Umbilical cord (tissue), 1 donor: ENCODE measurements at regions not wholly inside any gene's neighbourhood (a gene's known extent, or its start where the extent isn't known, plus 50 kb on each side); places are given as distances from the start of the nearest gene placed in this dataset.
A peak's percentile ranks its signal among the peaks of the same experiment; 100 is the strongest.
"Not testable (repeated sequence)": the region's sequence is repeated elsewhere in the genome, so short reads cannot be mapped to it uniquely, and the experiment has no call there.

Experiments
- DNase-seq: peaks from one replicate; pipeline ENCODE4 v3.0.0-alpha.2; 2015; ENCODE audit warnings: low spot score

DNA sequence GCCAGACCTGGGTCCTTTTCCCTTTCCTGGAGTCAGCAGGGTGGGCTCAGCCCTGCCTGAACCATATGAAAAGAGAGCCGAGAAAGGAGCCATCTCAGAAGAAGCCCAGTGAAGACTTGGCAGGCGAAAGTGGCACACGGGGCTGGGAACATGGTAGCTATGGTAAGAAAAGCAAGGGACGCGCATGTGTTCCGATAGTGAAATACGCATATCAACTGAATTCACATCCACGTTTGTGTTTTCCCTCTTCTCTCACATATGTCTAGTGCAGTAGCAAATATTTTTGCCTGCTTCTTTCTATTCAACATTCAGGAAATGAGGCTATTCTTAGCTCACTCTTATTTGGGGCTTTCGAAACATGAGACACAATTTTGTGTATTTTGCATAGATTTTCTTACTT, 54.1 kb upstream of the PEG3 start:
- DNase-seq = no peak

- DNase-seq = no peak
Measured at GRCh38 chr19:56896095-56896494, 55.6 kb upstream of the PEG3 start.

DNA sequence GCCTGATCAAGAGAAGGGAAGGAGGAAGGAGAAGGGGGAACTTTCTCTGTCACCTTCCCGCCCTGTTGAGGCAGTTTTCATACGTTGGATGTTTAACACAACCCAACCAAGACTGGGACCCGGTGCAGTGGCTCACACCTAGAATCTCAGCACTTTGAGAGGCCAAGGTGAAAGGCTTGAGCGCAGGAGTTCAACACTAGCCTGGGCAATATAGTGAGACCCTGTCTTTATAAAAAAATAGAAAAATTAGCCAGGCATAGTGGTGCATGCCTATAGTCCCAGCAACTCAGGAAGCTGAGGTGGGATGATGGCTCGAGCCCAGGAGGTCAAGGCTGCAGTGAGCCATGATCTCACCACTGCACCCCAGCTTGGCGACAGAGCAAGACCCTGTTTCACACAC, 59.4 kb upstream of the PEG3 start:
- no peak for DNase-seq

- DNase-seq = peak; percentile 94
Measured at GRCh38 chr19:56900573-56901097, 60.1 kb upstream of the PEG3 start.

DNA sequence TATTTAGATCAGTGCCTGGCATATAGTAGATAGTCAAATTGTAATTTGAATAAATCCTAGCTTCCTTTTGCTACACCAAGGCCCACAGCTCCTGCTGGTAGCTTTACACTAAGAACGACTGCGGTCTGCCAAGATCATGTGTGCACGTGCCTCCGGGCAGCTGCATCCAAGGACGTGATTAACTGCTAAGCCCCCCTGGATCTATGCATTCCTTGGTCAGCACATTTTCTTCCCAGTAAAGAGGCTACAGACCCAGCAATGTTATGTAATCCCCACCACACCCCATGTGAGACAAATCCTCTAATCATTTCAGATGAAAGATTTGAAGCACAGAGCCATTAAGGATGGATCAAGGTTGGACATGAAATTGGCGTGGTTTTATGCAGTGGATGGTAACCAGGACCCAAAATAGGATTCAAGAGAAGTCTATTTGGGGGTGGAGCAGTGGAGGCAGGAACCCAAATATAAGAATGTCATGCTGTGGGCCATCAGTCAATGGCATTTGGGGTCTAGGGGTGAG, 65.2 kb upstream of the PEG3 start:
- DNase-seq = peak; percentile 98

- DNase-seq = no peak
Measured at GRCh38 chr19:56912401-56913112, 72.0 kb upstream of the PEG3 start.

DNA sequence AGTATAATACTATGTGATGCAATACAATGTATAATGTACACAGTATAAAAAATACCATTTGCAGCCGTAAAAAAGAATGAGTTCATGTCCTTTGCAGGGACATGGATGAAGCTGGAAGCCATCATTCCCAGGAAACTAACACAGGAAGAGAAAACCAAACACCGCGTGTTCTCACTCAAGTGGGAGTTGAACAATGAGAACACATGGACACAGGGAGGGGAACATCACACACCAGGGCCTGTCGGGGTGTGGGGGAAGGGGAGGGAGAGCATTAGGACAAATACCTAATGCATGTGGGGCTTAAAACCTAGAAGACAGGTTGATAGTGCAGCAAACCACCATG, 72.6 kb upstream of the PEG3 start:
- not testable (repeated sequence) for DNase-seq

DNA sequence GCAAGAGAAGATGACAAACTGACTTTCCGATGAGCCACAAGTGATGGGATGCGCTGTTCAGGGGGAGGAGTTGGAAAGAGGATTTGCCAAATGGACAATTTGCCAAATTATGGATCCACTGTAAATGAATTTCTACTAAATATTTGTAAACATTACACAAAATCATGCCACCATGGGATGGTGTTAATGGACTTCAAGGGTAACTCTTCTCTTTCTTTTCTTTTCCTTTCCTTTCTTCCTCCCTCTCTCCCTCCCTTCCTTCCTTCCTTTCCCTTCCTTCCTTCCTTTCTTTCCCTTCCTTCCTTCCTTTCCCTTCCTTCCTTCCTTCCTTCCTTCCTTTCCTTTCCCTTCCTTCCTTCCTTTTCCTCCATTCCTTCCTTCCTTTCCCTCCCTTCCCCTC, 76.0 kb upstream of the PEG3 start:
- DNase-seq = no peak

GRCh38 chr19:56917529-56917928, 77.0 kb upstream of the PEG3 start:
- DNase-seq = peak; percentile 66

DNA sequence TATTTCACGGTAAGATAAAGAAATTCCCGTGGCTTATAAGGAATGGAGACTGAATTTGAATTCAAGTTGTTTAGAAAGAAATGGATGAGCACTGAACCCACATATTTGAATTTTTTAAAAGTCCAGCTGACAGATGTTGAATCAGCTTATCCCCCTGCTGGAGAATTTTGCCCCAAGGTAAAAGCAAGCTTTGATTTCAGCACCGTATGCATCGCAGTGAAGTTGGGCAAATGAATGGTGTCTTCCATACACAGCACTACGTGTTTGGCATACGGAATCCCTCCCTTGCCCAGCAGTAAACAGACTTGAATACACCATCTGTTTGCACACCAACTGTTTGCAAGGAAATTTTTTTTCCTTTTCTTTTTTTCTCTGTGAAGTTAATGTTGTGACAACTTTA, 77.5 kb upstream of the PEG3 start:
- no peak for DNase-seq

- DNase-seq = peak; percentile 69
Measured at GRCh38 chr19:56918682-56919307, 78.3 kb upstream of the PEG3 start.

DNA sequence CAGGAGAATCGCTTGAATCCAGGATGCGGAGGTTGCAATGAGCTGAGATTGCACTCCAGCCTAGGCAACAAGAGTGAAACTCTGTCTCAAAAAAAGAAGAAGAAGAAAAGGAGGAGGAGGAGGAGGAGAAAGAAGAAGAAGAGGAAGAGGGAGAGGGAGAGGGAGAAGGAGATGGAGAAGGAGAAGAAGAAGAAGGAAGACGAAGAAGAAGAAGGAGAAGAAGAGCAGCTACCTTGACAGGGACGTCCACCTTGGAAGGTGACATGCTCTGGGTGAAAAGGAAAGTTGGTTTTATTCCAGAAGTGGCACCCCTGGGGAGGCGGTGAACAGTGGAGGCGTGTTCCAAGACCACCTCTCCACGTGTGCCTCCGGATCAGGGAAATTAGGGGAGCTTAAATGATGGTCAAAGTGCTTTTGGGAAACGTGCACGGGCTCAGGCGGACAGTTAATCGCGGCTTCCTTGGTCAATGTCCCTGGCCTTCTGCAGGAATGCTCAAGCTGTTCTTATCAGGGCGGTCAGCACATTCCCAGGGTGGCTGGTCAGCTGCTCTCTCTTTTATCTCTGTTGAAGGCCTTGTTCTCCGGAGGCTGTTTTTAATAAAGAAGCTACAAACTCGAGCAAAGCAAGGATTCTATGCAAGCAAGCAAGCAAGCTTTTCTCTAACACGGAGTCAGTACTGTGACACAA, 78.9 kb upstream of the PEG3 start:
- DNase-seq = peak; percentile 92

GRCh38 chr19:56926094-56926493, 85.6 kb upstream of the PEG3 start:
- peak; percentile 65 for DNase-seq

GRCh38 chr19:56927294-56927693, 86.8 kb upstream of the PEG3 start:
- no peak for DNase-seq

DNA sequence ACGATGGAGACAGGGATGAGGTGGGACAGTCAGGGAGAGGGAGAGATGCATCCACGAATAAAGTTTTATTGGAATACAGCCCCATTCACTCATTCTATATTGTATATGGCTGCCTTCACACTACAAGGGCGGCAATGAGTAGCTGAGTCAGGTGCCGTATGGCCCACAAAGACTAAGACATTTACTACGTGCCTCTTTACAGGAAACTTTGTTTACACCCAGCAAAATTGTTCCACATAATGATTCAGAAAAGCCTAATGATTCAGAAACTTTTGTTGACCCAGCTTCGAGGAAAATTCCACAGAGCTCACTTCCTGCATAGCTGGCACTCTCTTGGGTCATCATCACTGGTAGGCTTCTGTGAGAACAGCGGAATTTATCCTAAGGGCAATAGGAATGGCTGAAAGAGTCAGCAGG, 87.3 kb upstream of the PEG3 start:
- no peak for DNase-seq

- no peak for DNase-seq
Measured at GRCh38 chr19:56930647-56931535, 90.4 kb upstream of the PEG3 start.

GRCh38 chr19:56933014-56933705, 92.6 kb upstream of the PEG3 start:
- DNase-seq = no peak

- no peak for DNase-seq
Measured at GRCh38 chr19:56934438-56935090, 94.0 kb upstream of the PEG3 start.

GRCh38 chr19:56939951-56940350, 99.4 kb upstream of the PEG3 start:
- DNase-seq = no peak

- no peak for DNase-seq
Measured at GRCh38 chr19:56942756-56943155, 102.2 kb upstream of the PEG3 start.
